CD4-positive, alpha-beta memory T cell (primary cell): ENCODE measurements at regions not wholly inside any gene's neighbourhood (a gene's known extent, or its start where the extent isn't known, plus 50 kb on each side); places are given as distances from the start of the nearest gene placed in this dataset.

Source experiments
- CTCF ChIA-PET: fragments of 350-600 bp; sonication (Branson Sonifier 250); formaldehyde crosslinking; loops from one replicate; lab custom pipeline; 2021; ENCODE audit warnings: inconsistent platforms; ENCODE audit not compliant: partially characterized antibody; lab: Charles Lee
- POLR2A ChIA-PET: fragments of 350-600 bp; sonication (Branson Sonifier 250); formaldehyde crosslinking; loops from one replicate; lab custom pipeline; 2021; ENCODE audit not compliant: partially characterized antibody; lab: Charles Lee
- DNase-seq, 5 donors: peaks; one replicate each; pipeline versions ENCODE4 v3.0.0 to v3.0.0-alpha.2; 2020 to 2022; ENCODE audit warnings: mixed read lengths in 1 of 5
- H3K27ac ChIP-seq: one replicate; pipeline ENCODE4 v1.7.0; 2013; ENCODE audit warnings: low read depth, low read length
- H3K27me3 ChIP-seq: 2 replicates; pipeline ENCODE4 v1.7.0; 2013; ENCODE audit warnings: mild to moderate bottlenecking, low read length, moderate library complexity; ENCODE audit not compliant: insufficient read depth
- H3K36me3 ChIP-seq: 2 replicates; pipeline ENCODE4 v1.7.0; 2013; ENCODE audit warnings: mild to moderate bottlenecking, low read length, moderate library complexity; ENCODE audit not compliant: insufficient read depth
- H3K4me1 ChIP-seq: 2 replicates; pipeline ENCODE4 v1.7.0; 2013; ENCODE audit warnings: mild to moderate bottlenecking, low read length, moderate library complexity; ENCODE audit not compliant: insufficient read depth
- H3K4me3 ChIP-seq, 2 donors: one replicate each; pipeline ENCODE4 v1.7.0; 2013; ENCODE audit warnings: low read length in 2 of 2, mild to moderate bottlenecking in 1 of 2
- H3K9me3 ChIP-seq, 2 donors: one replicate each; pipeline ENCODE4 v1.7.0; 2013; ENCODE audit warnings: low read length in 2 of 2, control low read depth in 1 of 2; ENCODE audit not compliant: control insufficient read depth in 1 of 2
- H3K27ac Mint-ChIP-seq, 7 donors: one replicate each; pipeline ENCODE4 v1.8.0; 2020 to 2021; ENCODE audit warnings: mixed read lengths in 7 of 7, mild to moderate bottlenecking in 6 of 7, inconsistent platforms in 3 of 7, moderate library complexity in 3 of 7
- H3K27me3 Mint-ChIP-seq, 2 donors: one replicate each; pipeline ENCODE4 v1.8.0; 2020 to 2021; ENCODE audit warnings: mixed read lengths in 2 of 2
- H3K36me3 Mint-ChIP-seq, 2 donors: one replicate each; pipeline ENCODE4 v1.8.0; 2020 to 2021; ENCODE audit warnings: mixed read lengths in 2 of 2, inconsistent platforms in 1 of 2, mild to moderate bottlenecking in 1 of 2
- H3K4me1 Mint-ChIP-seq, 4 donors: one replicate each; pipeline ENCODE4 v1.8.0; 2020 to 2021; ENCODE audit warnings: mixed read lengths in 4 of 4, mild to moderate bottlenecking in 1 of 4
- H3K4me3 Mint-ChIP-seq, 8 donors: one replicate each; pipeline ENCODE4 v1.8.0; 2020 to 2021; ENCODE audit warnings: mixed read lengths in 8 of 8, mild to moderate bottlenecking in 7 of 8, moderate library complexity in 6 of 8, inconsistent platforms in 3 of 8
- H3K9me3 Mint-ChIP-seq, 8 donors: one replicate each; pipeline ENCODE4 v1.8.0; 2020 to 2021; ENCODE audit warnings: mixed read lengths in 8 of 8, mild to moderate bottlenecking in 5 of 8, inconsistent platforms in 3 of 8, moderate library complexity in 1 of 8
- intact Hi-C: fragments of 100-400 bp; cut with micrococcal nuclease; formaldehyde crosslinking; loops from one replicate; pipeline ENCODE4 v1.15.1; 2023

- no peaks in the 10 kb centered on the region for H3K4me1 ChIP-seq
- no peaks in the 10 kb centered on the region for H3K9me3 ChIP-seq
- Mint-ChIP-seq H3K27me3 (no peaks in the 10 kb centered on the region), H3K4me1 (no peaks in the 10 kb centered on the region), H3K27ac (peak overlapping the region in 1 of 7 donors; percentile 36), H3K9me3 (peaks cover 0 to 1% (median 0%) of the 10 kb centered on the region in 8 donors), H3K36me3 (peaks cover 39 to 52% of the 10 kb centered on the region in 2 donors), H3K4me3 (no peak overlapping the region)
- no peak overlapping the region for H3K4me3 ChIP-seq
- POLR2A ChIA-PET: no interaction called here
- no peak for DNase-seq
- CTCF ChIA-PET: no interaction called here
- no peak overlapping the region for H3K27ac ChIP-seq
- H3K36me3 ChIP-seq: no peaks in the 10 kb centered on the region
- H3K27me3 ChIP-seq: no peaks in the 10 kb centered on the region
- intact Hi-C loops: no loop called here
These were observed 194.0 kb downstream of the SEMA6A start for GRCh38 chr5:116380621-116381020.

GRCh38 chr5:116379306-116379705 is 195.3 kb downstream of the SEMA6A start:
- Mint-ChIP-seq H3K4me3 (no peak overlapping the region), H3K4me1 (no peaks in the 10 kb centered on the region), H3K27me3 (no peaks in the 10 kb centered on the region), H3K36me3 (peaks cover 39 to 46% of the 10 kb centered on the region in 2 donors), H3K27ac (no peak overlapping the region), H3K9me3 (no peaks in the 10 kb centered on the region)
- Histone ChIP-seq H3K27ac (no peak overlapping the region), H3K27me3 (no peaks in the 10 kb centered on the region), H3K36me3 (no peaks in the 10 kb centered on the region), H3K4me3 (no peak overlapping the region), H3K4me1 (no peaks in the 10 kb centered on the region), H3K9me3 (no peaks in the 10 kb centered on the region)
- POLR2A ChIA-PET: no interaction called here
- CTCF ChIA-PET: no interaction called here
- intact Hi-C loops: no loop called here
- no peak for DNase-seq

- Histone ChIP-seq H3K4me1 (no peaks in the 10 kb centered on the region), H3K27ac (no peak overlapping the region), H3K4me3 (no peak overlapping the region), H3K27me3 (no peaks in the 10 kb centered on the region), H3K9me3 (no peaks in the 10 kb centered on the region), H3K36me3 (no peaks in the 10 kb centered on the region)
- no peak overlapping the region for H3K4me3 Mint-ChIP-seq
- intact Hi-C loops: no loop called here
- POLR2A ChIA-PET: no interaction called here
- H3K36me3 Mint-ChIP-seq: peaks cover 37 to 48% of the 10 kb centered on the region in 2 donors
- no peak overlapping the region for H3K27ac Mint-ChIP-seq
- DNase-seq: no peak
- CTCF ChIA-PET: no interaction called here
- H3K4me1 Mint-ChIP-seq: no peaks in the 10 kb centered on the region
- no peaks in the 10 kb centered on the region for H3K9me3 Mint-ChIP-seq
- no peaks in the 10 kb centered on the region for H3K27me3 Mint-ChIP-seq
These were observed 195.9 kb downstream of the SEMA6A start for GRCh38 chr5:116378777-116379121.

GRCh38 chr5:116378007-116378776 is 196.4 kb downstream of the SEMA6A start:
- H3K36me3 Mint-ChIP-seq: peaks cover 34 to 48% of the 10 kb centered on the region in 2 donors
- POLR2A ChIA-PET: no interaction called here

GRCh38 chr5:116377276-116378006 is 197.2 kb downstream of the SEMA6A start:
- Mint-ChIP-seq H3K4me3 (no peak overlapping the region), H3K36me3 (peaks cover 29 to 46% of the 10 kb centered on the region in 2 donors), H3K27me3 (no peaks in the 10 kb centered on the region), H3K9me3 (no peaks in the 10 kb centered on the region), H3K4me1 (no peaks in the 10 kb centered on the region), H3K27ac (no peak overlapping the region)
- intact Hi-C loops: no loop called here
- no peaks in the 10 kb centered on the region for H3K27me3 ChIP-seq
- DNase-seq: no peak
- POLR2A ChIA-PET: no interaction called here
- H3K36me3 ChIP-seq: no peaks in the 10 kb centered on the region
- CTCF ChIA-PET: no interaction called here
- no peaks in the 10 kb centered on the region for H3K9me3 ChIP-seq
- H3K4me3 ChIP-seq: no peak overlapping the region
- H3K27ac ChIP-seq: no peak overlapping the region
- H3K4me1 ChIP-seq: no peaks in the 10 kb centered on the region

More at GRCh38 chr5:116378007-116378776, 196.4 kb downstream of the SEMA6A start:
- CTCF ChIA-PET: no interaction called here
- H3K4me3 ChIP-seq: no peak overlapping the region
- no peaks in the 10 kb centered on the region for H3K27me3 Mint-ChIP-seq
- H3K9me3 ChIP-seq: no peaks in the 10 kb centered on the region
- intact Hi-C loops: no loop called here
- no peaks in the 10 kb centered on the region for H3K27me3 ChIP-seq
- H3K4me3 Mint-ChIP-seq: no peak overlapping the region
- H3K27ac ChIP-seq: no peak overlapping the region
- H3K4me1 Mint-ChIP-seq: no peaks in the 10 kb centered on the region
- peak overlapping the region in 1 of 7 donors; percentile 10 for H3K27ac Mint-ChIP-seq
- H3K36me3 ChIP-seq: no peaks in the 10 kb centered on the region
- H3K9me3 Mint-ChIP-seq: no peaks in the 10 kb centered on the region
- DNase-seq: no peak
- H3K4me1 ChIP-seq: no peaks in the 10 kb centered on the region

GRCh38 chr5:116375926-116376325 is 198.7 kb downstream of the SEMA6A start:
- H3K36me3 Mint-ChIP-seq: peaks cover 20 to 43% of the 10 kb centered on the region in 2 donors
- no peaks in the 10 kb centered on the region for H3K4me1 ChIP-seq

GRCh38 chr5:116374434-116374852 is 200.2 kb downstream of the SEMA6A start:
- no peaks in the 10 kb centered on the region for H3K9me3 Mint-ChIP-seq
- no peak overlapping the region for H3K4me3 Mint-ChIP-seq
- H3K27ac Mint-ChIP-seq: no peak overlapping the region
- peaks cover 0 to 17% (median 9%) of the 10 kb centered on the region in 4 donors for H3K4me1 Mint-ChIP-seq
- peaks cover 20 to 40% of the 10 kb centered on the region in 2 donors for H3K36me3 Mint-ChIP-seq
- H3K27me3 Mint-ChIP-seq: no peaks in the 10 kb centered on the region
- Histone ChIP-seq H3K4me3 (no peak overlapping the region), H3K9me3 (no peaks in the 10 kb centered on the region), H3K27me3 (no peaks in the 10 kb centered on the region), H3K27ac (no peak overlapping the region), H3K36me3 (no peaks in the 10 kb centered on the region), H3K4me1 (no peaks in the 10 kb centered on the region)
- intact Hi-C loops: no loop called here
- CTCF ChIA-PET: no interaction called here
- POLR2A ChIA-PET: no interaction called here
- DNase-seq: no peak

More at GRCh38 chr5:116375926-116376325, 198.7 kb downstream of the SEMA6A start:
- CTCF ChIA-PET: no interaction called here
- H3K27ac Mint-ChIP-seq: no peak overlapping the region
- no peaks in the 10 kb centered on the region for H3K9me3 ChIP-seq
- no peaks in the 10 kb centered on the region for H3K27me3 Mint-ChIP-seq
- peaks cover 0 to 5% (median 2%) of the 10 kb centered on the region in 4 donors for H3K4me1 Mint-ChIP-seq
- H3K36me3 ChIP-seq: no peaks in the 10 kb centered on the region
- no peaks in the 10 kb centered on the region for H3K27me3 ChIP-seq
- no peak for DNase-seq
- H3K9me3 Mint-ChIP-seq: no peaks in the 10 kb centered on the region
- intact Hi-C loops: no loop called here
- POLR2A ChIA-PET: no interaction called here
- H3K27ac ChIP-seq: no peak overlapping the region
- H3K4me3 ChIP-seq: no peak overlapping the region
- no peak overlapping the region for H3K4me3 Mint-ChIP-seq
